Thoracic aorta (tissue), 2 donors: ENCODE measurements at regions not wholly inside any gene's neighbourhood (a gene's known extent, or its start where the extent isn't known, plus 50 kb on each side); places are given as distances from the start of the nearest gene placed in this dataset.

Experiments
- ATAC-seq: fragments of 150-250 bp; one replicate; pipeline ENCODE4 v1.8.0; 2017; ENCODE audit warnings: low read depth; ENCODE audit not compliant: insufficient number of reproducible peaks, low FRiP score
- DNase-seq: peaks from one replicate; pipeline ENCODE4 v3.0.0-alpha.2; 2020; ENCODE audit warnings: low spot score
- H3K27ac ChIP-seq, 2 donors: fragments of 200-600 bp; sonication (generic); 1 replicate in 1 of 2; 2 replicates in 1 of 2; pipeline ENCODE4 v1.5.1; 2016; ENCODE audit warnings: mild to moderate bottlenecking in 2 of 2, moderate library complexity in 2 of 2
- H3K27me3 ChIP-seq: fragments of 200-600 bp; sonication (generic); replicated peaks from 2 replicates; pipeline ENCODE4 v1.6.0; 2016; ENCODE audit warnings: mild to moderate bottlenecking; ENCODE audit not compliant: insufficient read depth
- H3K36me3 ChIP-seq: fragments of 200-600 bp; sonication (generic); one replicate; pipeline ENCODE4 v1.5.1; 2016
- H3K4me1 ChIP-seq, 2 donors: fragments of 200-600 bp; sonication (generic); 1 replicate in 1 of 2; 2 replicates in 1 of 2; pipeline versions ENCODE4 v1.5.1 to v1.6.0; 2016; ENCODE audit warnings: low read depth in 2 of 2, mild to moderate bottlenecking in 1 of 2; ENCODE audit not compliant: control insufficient read depth in 1 of 2
- H3K4me3 ChIP-seq: fragments of 200-600 bp; sonication (generic); 2 replicates; pipeline ENCODE4 v1.5.1; 2016; ENCODE audit warnings: mild to moderate bottlenecking
- H3K9me3 ChIP-seq: fragments of 200-600 bp; sonication (generic); 2 replicates; pipeline ENCODE4 v1.5.1; 2016
- TF ChIP-seq, protein P1 (sequence below): fragments of 200-600 bp; sonication (generic); IDR thresholded peaks from one replicate; pipeline ENCODE4 v1.5.1; 2019; ENCODE audit warnings: antibody characterized with exemption

DNA sequence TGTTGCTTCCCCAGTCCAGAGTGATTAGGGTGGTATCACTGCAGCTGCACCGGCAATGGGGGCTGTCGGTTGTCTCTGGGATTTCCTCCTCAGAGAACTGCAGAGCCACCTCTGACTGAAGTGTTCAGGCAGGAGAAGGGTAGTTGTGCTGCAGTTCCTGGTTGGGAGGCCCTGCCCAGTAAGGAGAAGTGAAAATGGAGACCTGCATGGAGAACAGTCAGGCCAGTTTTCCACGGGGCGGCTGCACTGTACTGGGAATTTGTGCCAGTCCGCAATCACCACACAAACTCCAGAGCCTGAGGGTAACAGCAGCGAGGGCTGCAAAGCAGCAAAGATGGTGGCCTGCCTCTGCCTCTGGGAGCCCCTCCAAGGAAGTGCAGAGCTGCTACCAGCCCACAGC lies 58.1 kb upstream of the CCDC190 start:
- no peaks in the 10 kb centered on the region for H3K27me3 ChIP-seq
- DNase-seq (no peak), ATAC-seq (no peak)
- TF ChIP-seq, protein P1, sequence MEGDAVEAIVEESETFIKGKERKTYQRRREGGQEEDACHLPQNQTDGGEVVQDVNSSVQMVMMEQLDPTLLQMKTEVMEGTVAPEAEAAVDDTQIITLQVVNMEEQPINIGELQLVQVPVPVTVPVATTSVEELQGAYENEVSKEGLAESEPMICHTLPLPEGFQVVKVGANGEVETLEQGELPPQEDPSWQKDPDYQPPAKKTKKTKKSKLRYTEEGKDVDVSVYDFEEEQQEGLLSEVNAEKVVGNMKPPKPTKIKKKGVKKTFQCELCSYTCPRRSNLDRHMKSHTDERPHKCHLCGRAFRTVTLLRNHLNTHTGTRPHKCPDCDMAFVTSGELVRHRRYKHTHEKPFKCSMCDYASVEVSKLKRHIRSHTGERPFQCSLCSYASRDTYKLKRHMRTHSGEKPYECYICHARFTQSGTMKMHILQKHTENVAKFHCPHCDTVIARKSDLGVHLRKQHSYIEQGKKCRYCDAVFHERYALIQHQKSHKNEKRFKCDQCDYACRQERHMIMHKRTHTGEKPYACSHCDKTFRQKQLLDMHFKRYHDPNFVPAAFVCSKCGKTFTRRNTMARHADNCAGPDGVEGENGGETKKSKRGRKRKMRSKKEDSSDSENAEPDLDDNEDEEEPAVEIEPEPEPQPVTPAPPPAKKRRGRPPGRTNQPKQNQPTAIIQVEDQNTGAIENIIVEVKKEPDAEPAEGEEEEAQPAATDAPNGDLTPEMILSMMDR = no peak
- H3K4me1 ChIP-seq = no peaks in the 10 kb centered on the region
- no peak overlapping the region for H3K27ac ChIP-seq
- no peaks in the 10 kb centered on the region for H3K36me3 ChIP-seq
- H3K9me3 ChIP-seq = no peaks in the 10 kb centered on the region
- no peak overlapping the region for H3K4me3 ChIP-seq

DNA sequence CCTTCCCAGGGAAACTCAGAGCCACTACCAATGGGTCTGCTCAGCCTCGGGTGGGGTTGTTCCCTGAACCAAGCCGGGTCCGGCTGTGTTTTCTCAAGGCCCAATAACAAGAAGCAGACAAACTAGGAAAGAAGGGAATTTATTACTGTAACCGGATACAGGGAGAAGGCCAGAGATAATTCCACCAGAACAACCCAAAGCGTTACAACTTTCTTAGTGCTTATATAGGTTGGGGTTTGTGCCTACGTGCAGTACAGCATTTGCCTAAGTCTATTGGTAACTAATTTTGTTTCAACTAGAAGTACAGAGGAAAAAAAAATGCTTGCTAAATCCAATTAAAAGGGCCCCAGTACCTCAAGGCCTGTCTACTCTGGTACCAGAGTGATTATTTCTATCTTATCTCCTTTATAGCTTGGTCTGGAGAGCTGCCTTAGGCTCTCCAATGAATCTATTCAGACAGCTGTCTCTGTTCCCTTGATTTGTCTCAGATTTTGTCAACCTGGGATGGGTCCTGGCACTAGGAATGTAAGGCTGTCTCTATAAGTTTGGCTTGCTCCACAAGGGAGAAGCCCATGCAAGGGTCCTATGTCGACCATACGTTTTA lies 57.3 kb upstream of the CCDC190 start:
- DNase-seq (no peak), ATAC-seq (no peak)
- Histone ChIP-seq H3K4me3 (no peak overlapping the region), H3K4me1 (no peaks in the 10 kb centered on the region), H3K36me3 (no peaks in the 10 kb centered on the region), H3K27ac (no peak overlapping the region), H3K27me3 (no peaks in the 10 kb centered on the region), H3K9me3 (no peaks in the 10 kb centered on the region)
- TF ChIP-seq, protein P1 = no peak

DNA sequence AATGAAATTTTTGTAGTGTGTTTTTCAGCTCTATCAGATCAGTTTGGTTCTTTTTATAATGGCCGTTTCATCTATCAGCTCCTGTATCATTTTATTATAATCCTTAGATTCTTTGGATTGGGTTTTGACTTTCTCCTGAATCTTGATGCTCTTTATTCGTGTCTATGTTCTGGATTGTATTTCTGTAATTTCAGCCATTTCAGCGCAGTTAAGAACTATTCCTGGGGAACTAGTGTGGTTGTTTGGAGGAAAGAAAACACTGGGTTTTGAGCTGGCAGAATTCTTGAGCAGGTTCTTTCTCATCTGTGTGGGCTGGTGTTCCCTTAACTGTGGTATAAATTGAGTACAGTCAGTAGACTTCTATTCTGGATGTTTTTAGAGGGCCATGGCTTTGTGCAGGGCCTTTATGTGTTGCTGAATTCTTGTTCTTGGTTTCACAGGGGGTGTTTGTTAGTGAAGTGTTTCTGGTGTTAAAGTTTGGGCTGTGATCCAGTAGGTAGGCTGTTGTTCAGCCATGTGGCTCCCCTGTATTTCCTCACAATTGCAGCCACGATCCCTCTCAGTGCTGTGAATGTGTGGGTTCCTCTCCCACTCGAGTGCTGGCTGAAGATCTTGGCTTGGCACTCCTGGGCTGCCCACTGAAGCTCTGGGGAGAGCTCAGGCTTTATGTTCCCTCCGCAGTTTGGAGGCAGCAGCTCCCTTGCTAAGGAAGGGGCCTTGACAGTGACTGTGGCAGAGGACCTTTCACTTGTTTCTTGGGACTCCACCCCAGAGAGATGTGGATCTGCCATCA lies 56.0 kb upstream of the CCDC190 start:
- TF ChIP-seq, protein P1 = no peak
- ATAC-seq (no peak), DNase-seq (no peak)
- H3K4me1 ChIP-seq = no peaks in the 10 kb centered on the region
- no peak overlapping the region for H3K27ac ChIP-seq
- peaks cover 7% of the 10 kb centered on the region for H3K9me3 ChIP-seq
- H3K36me3 ChIP-seq = no peaks in the 10 kb centered on the region
- H3K27me3 ChIP-seq = no peaks in the 10 kb centered on the region
- no peak overlapping the region for H3K4me3 ChIP-seq

DNA sequence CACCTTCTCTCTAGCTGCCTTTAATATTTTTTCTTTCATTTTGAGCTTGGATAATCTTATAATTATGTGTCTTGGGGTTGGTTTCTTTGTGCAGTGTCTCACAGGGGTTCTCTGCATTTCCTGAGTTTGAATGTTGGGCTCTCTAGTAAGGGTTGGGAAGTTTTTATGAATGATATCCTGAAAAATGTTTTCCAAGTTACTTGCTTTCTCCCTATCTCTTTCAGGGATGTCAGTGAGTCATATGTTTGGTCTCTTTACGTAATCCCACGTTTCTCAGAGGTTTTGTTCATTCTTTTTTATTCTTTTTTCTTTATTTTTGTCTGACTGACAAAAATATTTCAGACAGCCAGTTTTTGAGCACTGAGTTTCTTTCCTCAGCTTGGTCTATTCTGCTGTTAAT lies 55.4 kb upstream of the CCDC190 start:
- Histone ChIP-seq H3K4me3 (no peak overlapping the region), H3K4me1 (no peaks in the 10 kb centered on the region), H3K27me3 (no peaks in the 10 kb centered on the region), H3K9me3 (peaks cover 7% of the 10 kb centered on the region), H3K27ac (no peak overlapping the region), H3K36me3 (no peaks in the 10 kb centered on the region)
- DNase-seq (no peak), ATAC-seq (no peak)
- TF ChIP-seq, protein P1 = no peak

DNA sequence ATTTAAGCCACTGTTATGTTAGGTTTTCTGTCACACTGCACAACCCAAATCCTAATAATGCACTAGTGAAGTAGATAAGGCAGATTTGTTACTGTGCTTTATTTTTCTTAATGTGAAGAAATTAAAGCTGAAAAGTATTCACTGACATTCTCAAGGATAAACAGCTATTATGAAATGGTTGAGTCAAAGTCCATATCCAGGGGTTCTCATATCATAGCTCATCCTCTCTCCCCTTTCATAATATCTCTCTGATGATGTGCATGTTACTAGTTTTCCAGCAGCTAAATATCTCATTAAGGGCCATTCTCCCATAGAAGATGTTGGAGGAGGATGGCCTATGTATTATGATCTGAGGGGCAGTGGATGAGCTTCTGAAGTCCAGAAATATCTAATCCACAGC lies 53.6 kb upstream of the CCDC190 start:
- no peak for ATAC-seq
- TF ChIP-seq, protein P1 = no peak
- DNase-seq = no peak
- Histone ChIP-seq H3K27ac (no peak overlapping the region), H3K4me1 (no peaks in the 10 kb centered on the region), H3K36me3 (no peaks in the 10 kb centered on the region), H3K9me3 (peaks cover 7% of the 10 kb centered on the region), H3K4me3 (no peak overlapping the region), H3K27me3 (no peaks in the 10 kb centered on the region)
